OCI-LY1 (cell line): ENCODE measurements at regions not wholly inside any gene's neighbourhood (a gene's known extent, or its start where the extent isn't known, plus 50 kb on each side); places are given as distances from the start of the nearest gene placed in this dataset.

Source experiments
- EZH2 ChIP-seq: fragments of 200-600 bp; sonication (generic), shearing (Covaris generic); IDR thresholded peaks from 2 replicates; pipeline ENCODE4 v1.8.0; 2017; ENCODE audit warnings: borderline replicate concordance, mixed run types, mild to moderate bottlenecking, antibody characterized with exemption, low read length, moderate library complexity, mixed read lengths
- TF ChIP-seq, protein P1 (sequence below): fragments of 200-600 bp; sonication (generic), shearing (Covaris generic); IDR thresholded peaks from 2 replicates; pipeline ENCODE4 v1.5.1; 2017; ENCODE audit warnings: mild to moderate bottlenecking, antibody characterized with exemption, low read length, moderate library complexity, mixed read lengths

- TF ChIP-seq, protein P1, sequence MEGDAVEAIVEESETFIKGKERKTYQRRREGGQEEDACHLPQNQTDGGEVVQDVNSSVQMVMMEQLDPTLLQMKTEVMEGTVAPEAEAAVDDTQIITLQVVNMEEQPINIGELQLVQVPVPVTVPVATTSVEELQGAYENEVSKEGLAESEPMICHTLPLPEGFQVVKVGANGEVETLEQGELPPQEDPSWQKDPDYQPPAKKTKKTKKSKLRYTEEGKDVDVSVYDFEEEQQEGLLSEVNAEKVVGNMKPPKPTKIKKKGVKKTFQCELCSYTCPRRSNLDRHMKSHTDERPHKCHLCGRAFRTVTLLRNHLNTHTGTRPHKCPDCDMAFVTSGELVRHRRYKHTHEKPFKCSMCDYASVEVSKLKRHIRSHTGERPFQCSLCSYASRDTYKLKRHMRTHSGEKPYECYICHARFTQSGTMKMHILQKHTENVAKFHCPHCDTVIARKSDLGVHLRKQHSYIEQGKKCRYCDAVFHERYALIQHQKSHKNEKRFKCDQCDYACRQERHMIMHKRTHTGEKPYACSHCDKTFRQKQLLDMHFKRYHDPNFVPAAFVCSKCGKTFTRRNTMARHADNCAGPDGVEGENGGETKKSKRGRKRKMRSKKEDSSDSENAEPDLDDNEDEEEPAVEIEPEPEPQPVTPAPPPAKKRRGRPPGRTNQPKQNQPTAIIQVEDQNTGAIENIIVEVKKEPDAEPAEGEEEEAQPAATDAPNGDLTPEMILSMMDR, result no peak
- no peak for TF ChIP-seq EZH2
Observed at GRCh38 chr16:55037966-55038365, 107.3 kb downstream of the IRX5 start.
